ENCODE measurements at regions not wholly inside any gene's neighbourhood (a gene's known extent, or its start where the extent isn't known, plus 50 kb on each side); places are given as distances from the start of the nearest gene placed in this dataset.
"Not testable (repeated sequence)": the region's sequence is repeated elsewhere in the genome, so short reads cannot be mapped to it uniquely, and the experiment has no call there.

DNA sequence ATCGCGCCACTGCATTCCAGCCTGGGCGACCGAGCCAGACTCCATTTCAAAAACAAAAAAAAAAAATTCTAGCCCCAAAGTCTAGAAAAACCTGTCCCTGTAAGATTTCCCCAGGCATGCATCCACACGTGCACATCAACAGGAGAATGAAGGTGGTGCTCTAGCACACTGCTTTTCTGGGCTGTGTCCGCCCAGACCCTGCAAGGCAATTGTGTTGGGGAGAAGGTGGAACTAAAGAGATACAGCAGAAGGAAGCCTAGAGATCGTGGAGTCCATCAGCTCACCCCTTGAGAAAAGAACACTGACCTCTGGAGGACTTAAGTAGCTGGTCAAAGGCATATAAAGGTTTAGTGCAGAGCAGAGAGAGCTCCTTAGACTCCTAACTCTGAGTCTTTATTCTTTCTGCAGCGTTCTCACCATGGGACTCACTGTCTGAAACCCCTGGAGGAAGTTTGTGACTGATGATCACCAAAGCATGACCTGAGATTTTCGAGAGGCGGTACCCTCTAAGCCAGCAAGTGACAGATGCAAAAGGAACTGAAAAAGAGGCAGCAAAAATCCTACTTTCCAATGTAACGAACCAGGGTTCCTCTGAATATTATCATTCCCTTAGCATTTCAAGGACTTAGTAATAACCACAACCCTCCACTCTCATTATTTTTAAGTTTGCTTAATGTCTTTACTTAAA lies 179.8 kb downstream of the MEX3B start:
- no peak for DNase-seq

DNA sequence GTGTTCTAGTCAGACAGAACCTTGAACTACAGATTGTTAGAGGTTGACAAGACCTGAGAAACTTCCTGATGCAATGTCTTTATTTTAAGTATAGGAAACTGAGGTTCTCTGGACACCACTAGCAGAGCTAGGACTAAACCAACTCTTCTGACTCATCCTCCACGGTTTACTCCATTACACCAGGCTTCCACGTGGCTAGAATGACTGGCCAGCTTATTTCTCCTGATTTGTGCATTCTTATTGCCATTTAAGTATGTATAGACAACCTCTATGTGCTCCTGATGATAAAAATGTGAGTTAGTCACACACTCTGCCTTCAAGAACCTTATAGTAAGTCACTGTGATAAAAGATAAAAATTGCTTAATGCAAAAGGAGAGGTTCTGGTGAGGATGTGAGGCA lies 182.7 kb downstream of the MEX3B start:
- no peak for DNase-seq

- no peak for DNase-seq
Measured at GRCh38 chr15:81859737-81860516, 185.9 kb downstream of the MEX3B start.

- DNase-seq = no peak
Measured at GRCh38 chr15:81858586-81858985, 187.2 kb downstream of the MEX3B start.

GRCh38 chr15:81858136-81858535 lies 187.7 kb downstream of the MEX3B start:
- DNase-seq = no peak

- DNase-seq = no peak
Measured at GRCh38 chr15:81856634-81857026, 189.2 kb downstream of the MEX3B start.

GRCh38 chr15:81856001-81856633 lies 189.7 kb downstream of the MEX3B start:
- DNase-seq = no peak

GRCh38 chr15:81853150-81853748 lies 192.6 kb downstream of the MEX3B start:
- DNase-seq = no peak

- DNase-seq = no peak
Measured at GRCh38 chr15:81852411-81853149, 193.2 kb downstream of the MEX3B start.

DNA sequence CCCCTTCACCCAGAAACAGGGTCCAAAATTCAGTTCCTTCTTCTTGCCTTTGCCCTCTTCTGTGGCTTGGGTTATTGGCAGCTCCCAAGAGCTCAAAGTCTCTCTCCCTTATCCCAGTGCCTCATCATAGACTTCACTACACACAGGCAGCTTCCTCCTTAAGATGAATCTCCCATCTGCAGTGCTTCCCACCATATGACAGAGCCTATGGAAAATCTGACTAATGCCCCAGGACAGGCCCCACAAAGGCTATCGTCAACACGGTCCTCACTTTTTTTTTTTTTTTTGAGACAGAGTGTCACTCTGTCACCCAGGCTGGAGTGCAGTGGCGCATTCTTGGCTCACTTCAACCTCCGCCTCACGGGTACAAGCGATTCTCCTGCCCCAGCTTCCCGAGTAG lies 194.1 kb downstream of the MEX3B start:
- DNase-seq = no peak

DNA sequence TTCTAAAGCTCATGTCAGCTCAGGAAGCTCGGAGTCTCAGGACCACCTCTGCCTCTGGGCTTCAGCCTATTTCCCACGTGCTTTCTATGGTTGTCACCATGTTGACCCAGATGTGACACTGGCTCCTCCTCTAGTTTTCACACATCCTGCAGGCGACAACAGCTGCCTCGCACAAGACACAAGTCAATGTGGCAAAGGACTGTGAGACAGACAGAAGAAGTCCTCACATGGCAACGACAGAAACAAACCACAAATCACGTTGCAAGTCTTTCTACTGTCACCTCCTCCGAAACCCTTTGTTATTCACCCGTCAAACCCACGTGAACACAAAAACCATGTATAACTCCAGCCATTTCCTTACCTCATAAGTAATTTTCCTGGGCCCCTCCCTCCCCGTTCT lies 194.5 kb downstream of the MEX3B start:
- no peak for DNase-seq

GRCh38 chr15:81849289-81849688 lies 196.5 kb downstream of the MEX3B start:
- no peak for DNase-seq

DNA sequence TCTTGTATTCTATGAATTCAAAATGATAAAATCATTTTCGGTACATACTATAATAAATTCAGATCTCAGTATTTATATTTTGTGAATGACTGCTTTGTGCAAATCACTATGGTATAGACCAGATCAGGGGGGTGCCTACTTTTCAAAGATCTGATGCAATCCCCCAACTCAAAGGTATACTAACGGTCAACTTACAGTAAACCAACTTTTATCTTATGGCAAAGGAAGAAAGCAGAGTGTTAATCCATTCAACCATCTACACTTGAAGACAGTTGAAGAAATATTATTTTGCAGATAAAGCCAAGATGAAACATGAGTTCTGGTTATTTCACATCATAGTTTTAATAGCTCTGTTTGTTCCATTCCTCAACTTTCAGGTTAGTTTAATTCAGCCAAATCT lies 197.1 kb downstream of the MEX3B start:
- DNase-seq = no peak

- no peak for DNase-seq
Measured at GRCh38 chr15:81843757-81844407, 201.9 kb downstream of the MEX3B start.

DNA sequence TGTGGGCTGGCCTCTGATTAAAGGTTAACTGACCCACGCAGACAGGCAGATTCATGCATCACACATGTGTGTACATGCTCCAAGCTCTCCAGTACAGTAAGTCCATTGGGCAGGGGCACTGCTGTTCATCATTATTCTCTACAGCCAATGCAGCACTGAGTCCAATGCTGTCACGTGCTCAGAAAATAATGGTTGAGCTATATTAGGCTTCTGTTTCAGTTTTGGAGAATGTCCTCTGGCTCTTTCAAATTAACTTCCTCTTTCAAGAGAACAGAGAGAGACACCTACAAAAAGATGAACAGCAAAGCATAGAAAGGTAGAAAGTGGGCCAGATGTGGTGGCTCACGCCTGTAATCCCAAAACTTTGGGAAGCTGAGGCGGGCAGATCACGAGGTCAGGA lies 202.6 kb downstream of the MEX3B start:
- no peak for DNase-seq

GRCh38 chr15:81839387-81839786 lies 206.4 kb downstream of the MEX3B start:
- no peak for DNase-seq

- no peak for DNase-seq
Measured at GRCh38 chr15:81835731-81836130, 210.1 kb downstream of the MEX3B start.

DNA sequence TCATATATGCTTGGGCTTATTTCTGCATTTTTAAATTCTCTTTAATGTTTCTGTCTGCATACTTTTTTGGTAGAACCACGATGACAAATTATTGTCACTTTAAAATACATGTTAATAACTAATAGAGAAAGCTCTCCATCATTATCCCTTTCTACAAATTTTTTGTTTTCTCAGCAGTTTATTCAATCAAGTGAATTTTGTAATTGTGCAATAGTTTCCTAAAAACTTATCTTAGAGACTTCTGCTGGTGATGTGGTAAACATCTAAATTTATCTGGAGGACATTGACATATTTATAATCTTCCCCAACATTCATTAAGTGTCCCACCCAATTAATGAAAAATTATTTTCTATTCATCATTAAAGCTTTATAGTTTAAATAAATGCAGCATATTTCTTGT lies 215.3 kb downstream of the MEX3B start:
- DNase-seq = no peak

DNA sequence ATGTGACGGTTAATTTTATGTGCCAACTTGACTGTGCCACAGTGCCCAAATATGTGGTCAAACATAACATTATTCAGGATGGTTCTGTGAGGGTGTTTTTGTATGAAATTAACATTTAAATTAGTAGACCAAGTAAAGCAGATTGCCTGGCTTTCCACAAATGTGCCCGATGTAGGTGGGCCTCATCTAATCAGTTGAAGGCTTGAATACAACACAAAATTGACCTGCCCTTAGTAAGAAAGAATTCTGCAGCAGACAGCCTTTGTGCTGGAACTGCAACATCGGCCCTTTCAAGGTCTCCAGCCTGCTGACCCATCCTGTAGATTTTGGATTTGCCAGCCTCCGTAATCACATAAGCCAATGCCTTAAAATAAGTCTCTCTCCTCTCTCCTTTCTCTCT lies 215.9 kb downstream of the MEX3B start:
- no peak for DNase-seq

- no peak for DNase-seq
Measured at GRCh38 chr15:81828135-81828534, 217.7 kb downstream of the MEX3B start.

- DNase-seq = no peak
Measured at GRCh38 chr15:81825136-81825535, 220.7 kb downstream of the MEX3B start.

- not testable (repeated sequence) for DNase-seq
Measured at GRCh38 chr15:81822587-81822986, 223.2 kb downstream of the MEX3B start.
